MCF 10A (cell line): ENCODE measurements at regions not wholly inside any gene's neighbourhood (a gene's known extent, or its start where the extent isn't known, plus 50 kb on each side); places are given as distances from the start of the nearest gene placed in this dataset.

ENCODE experiments used
- BruUV-seq: library from RNA; stranded (reverse); fragments of 400-500 nt; replicated peaks from 2 replicates; lab custom pipeline; 2021; lab: Mats Ljungman, UMichigan
- CTCF ChIA-PET: fragments of 300-600 bp; sonication (Branson Sonifier 250); formaldehyde crosslinking; extraction: SDS; loops from one replicate; lab custom pipeline; 2021; ENCODE audit warnings: antibody characterized with exemption, inconsistent platforms; lab: Yijun Ruan, JAX
- POLR2A ChIA-PET: fragments of 300-600, 350-650 bp; sonication (Branson Sonifier 250); formaldehyde crosslinking; extraction: SDS; loops from one replicate; lab custom pipeline; 2020; ENCODE audit warnings: antibody characterized with exemption, inconsistent platforms; lab: Yijun Ruan, JAX
- DNase-seq: peaks from one replicate; pipeline ENCODE4 v3.0.0-alpha.2; 2018; ENCODE audit not compliant: unreplicated experiment
- H3K27ac Mint-ChIP-seq: one replicate; pipeline ENCODE4 v1.8.0; 2022; ENCODE audit warnings: mild to moderate bottlenecking, low read depth, mixed read lengths; ENCODE audit not compliant: unreplicated experiment
- H3K27me3 Mint-ChIP-seq: one replicate; pipeline ENCODE4 v1.8.0; 2022; ENCODE audit warnings: mixed read lengths; ENCODE audit not compliant: insufficient read depth, unreplicated experiment
- H3K36me3 Mint-ChIP-seq: one replicate; pipeline ENCODE4 v1.8.0; 2022; ENCODE audit warnings: mild to moderate bottlenecking, moderate library complexity, mixed read lengths; ENCODE audit not compliant: insufficient read depth, unreplicated experiment
- H3K4me1 Mint-ChIP-seq: one replicate; pipeline ENCODE4 v1.8.0; 2022; ENCODE audit warnings: mixed read lengths; ENCODE audit not compliant: insufficient read depth, unreplicated experiment
- H3K4me3 Mint-ChIP-seq: one replicate; pipeline ENCODE4 v1.8.0; 2022; ENCODE audit warnings: mild to moderate bottlenecking, moderate library complexity, mixed read lengths; ENCODE audit not compliant: unreplicated experiment
- H3K9me3 Mint-ChIP-seq: one replicate; pipeline ENCODE4 v1.8.0; 2022; ENCODE audit warnings: mixed read lengths; ENCODE audit not compliant: unreplicated experiment
- intact Hi-C: fragments of 100-400 bp; cut with micrococcal nuclease; formaldehyde crosslinking; loops from 2 replicates; pipeline ENCODE4 v1.14.1; 2022
- TF ChIP-seq, protein P1 (sequence below): fragments of 200-600 bp; IDR thresholded peaks from one replicate; pipeline ENCODE4 v1.8.0; 2022; ENCODE audit warnings: antibody characterized with exemption, mild to moderate bottlenecking; ENCODE audit not compliant: unreplicated experiment

- no peaks in the 10 kb centered on the region for H3K9me3 Mint-ChIP-seq
- no TSS peak for BruUV-seq
- no peak for DNase-seq
- CTCF ChIA-PET, result no interaction called here
- no peaks in the 10 kb centered on the region for H3K36me3 Mint-ChIP-seq
- H3K4me1 Mint-ChIP-seq, result no peaks in the 10 kb centered on the region
- no peaks in the 10 kb centered on the region for H3K27me3 Mint-ChIP-seq
- H3K27ac Mint-ChIP-seq, result no peak overlapping the region
- TF ChIP-seq, protein P1, sequence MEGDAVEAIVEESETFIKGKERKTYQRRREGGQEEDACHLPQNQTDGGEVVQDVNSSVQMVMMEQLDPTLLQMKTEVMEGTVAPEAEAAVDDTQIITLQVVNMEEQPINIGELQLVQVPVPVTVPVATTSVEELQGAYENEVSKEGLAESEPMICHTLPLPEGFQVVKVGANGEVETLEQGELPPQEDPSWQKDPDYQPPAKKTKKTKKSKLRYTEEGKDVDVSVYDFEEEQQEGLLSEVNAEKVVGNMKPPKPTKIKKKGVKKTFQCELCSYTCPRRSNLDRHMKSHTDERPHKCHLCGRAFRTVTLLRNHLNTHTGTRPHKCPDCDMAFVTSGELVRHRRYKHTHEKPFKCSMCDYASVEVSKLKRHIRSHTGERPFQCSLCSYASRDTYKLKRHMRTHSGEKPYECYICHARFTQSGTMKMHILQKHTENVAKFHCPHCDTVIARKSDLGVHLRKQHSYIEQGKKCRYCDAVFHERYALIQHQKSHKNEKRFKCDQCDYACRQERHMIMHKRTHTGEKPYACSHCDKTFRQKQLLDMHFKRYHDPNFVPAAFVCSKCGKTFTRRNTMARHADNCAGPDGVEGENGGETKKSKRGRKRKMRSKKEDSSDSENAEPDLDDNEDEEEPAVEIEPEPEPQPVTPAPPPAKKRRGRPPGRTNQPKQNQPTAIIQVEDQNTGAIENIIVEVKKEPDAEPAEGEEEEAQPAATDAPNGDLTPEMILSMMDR, result no peak
- H3K4me3 Mint-ChIP-seq, result no peak overlapping the region
- intact Hi-C loops, result no loop called here
- POLR2A ChIA-PET, result no interaction called here
Measured at GRCh38 chr3:135699741-135700140, 265.8 kb upstream of the PPP2R3A start.

DNA sequence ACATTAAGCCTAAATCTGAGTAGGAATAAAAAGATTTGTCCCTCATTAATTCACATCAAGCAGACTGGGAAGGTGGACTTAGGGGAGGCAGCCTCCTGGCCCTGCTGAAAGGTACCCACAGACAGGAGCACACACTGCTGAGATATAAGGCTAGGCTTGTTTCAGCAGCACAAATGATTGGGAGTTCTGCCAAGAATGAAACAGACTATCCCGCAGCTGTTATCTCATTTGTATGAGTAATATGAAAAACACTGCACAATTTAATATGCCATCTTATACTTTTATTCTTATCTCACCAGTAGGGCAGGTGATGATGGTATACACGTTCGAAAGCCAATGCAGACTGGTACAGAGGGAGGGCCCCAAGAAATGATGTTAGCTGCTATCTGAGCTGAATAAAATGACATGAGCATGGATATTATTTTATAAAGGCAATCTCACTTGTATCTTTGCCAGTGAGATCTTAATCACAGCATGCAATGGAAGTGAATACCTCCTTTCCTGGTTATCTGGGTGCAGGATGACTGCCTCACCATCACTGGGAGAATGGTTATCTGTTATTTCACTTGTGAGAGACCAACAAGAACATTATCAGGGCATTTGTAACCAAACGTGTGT lies 258.7 kb upstream of the PPP2R3A start:
- Mint-ChIP-seq H3K4me3 (no peak overlapping the region), H3K27me3 (no peaks in the 10 kb centered on the region), H3K36me3 (no peaks in the 10 kb centered on the region), H3K9me3 (peaks cover 7% of the 10 kb centered on the region), H3K27ac (no peak overlapping the region), H3K4me1 (no peaks in the 10 kb centered on the region)
- intact Hi-C loops, result no loop called here
- TF ChIP-seq, protein P1, result no peak
- POLR2A ChIA-PET, result no interaction called here
- DNase-seq, result peak; percentile 13
- CTCF ChIA-PET, result no interaction called here
- BruUV-seq, result no TSS peak

DNA sequence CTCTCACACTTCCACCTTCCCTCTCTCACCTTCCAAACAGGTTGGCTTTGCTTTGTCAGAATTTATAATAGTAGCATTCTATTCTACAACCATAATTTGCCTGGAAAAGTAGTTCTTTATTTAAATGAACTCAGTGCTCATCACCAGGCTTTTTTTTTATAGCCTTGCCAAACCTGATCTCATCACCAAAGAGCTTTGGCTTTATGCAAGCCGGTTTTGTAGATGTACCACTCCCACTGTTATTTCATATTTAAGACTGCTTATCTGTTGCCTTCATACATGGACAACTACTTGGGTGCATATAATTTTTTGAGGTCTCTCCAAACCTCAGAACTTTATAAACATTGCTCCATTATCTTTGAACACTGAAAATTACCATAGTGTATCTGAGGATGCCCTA lies 246.1 kb upstream of the PPP2R3A start:
- Mint-ChIP-seq H3K27me3 (no peaks in the 10 kb centered on the region), H3K4me3 (no peak overlapping the region), H3K9me3 (peaks cover 6% of the 10 kb centered on the region), H3K4me1 (no peaks in the 10 kb centered on the region), H3K27ac (no peak overlapping the region), H3K36me3 (no peaks in the 10 kb centered on the region)
- ChIA-PET CTCF (no interaction called here), POLR2A (no interaction called here)
- no peak for DNase-seq
- TF ChIP-seq, protein P1, result no peak
- no TSS peak for BruUV-seq
- intact Hi-C loops, result no loop called here

DNA sequence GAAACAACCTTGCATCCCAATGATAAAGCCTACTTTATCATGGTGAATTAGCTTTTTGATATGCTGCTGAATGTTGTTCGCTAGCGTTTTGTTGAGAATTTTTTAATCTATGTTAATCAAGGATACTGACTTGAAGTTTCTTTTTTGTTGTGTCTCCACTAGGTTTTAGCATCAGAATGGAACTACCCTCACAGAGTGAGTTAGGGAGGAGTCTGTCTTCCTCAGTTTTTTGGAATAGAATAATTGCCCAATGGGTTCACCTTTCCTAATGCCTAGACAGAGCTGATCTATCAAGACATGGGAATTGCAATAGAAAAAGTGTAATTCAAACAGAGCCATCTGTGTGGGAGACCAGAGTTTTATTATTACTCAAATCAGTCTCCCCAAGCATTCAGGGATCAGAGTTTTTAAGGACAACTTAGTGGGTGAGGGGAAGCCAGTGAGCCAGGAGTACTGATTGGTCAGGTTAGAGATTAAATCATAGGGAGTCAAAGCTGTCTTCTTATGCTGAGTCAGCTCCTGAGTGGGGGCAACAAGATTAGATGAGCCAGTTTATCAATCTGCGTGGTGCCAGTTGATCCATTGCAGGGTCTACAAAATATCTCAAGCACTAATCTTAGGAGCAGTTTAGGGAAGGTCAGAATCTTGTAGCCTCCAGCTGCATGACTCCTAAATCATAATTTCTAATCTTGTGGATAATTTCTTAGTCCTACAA lies 237.4 kb upstream of the PPP2R3A start:
- POLR2A ChIA-PET, result no interaction called here
- peaks cover 19% of the 10 kb centered on the region for H3K9me3 Mint-ChIP-seq

More for the DNA sequence above, 237.4 kb upstream of the PPP2R3A start:
- intact Hi-C loops, result no loop called here
- Mint-ChIP-seq H3K4me3 (no peak overlapping the region), H3K27ac (no peak overlapping the region), H3K4me1 (no peaks in the 10 kb centered on the region), H3K36me3 (no peaks in the 10 kb centered on the region), H3K27me3 (no peaks in the 10 kb centered on the region)
- BruUV-seq, result no TSS peak
- no peak for DNase-seq
- CTCF ChIA-PET, result no interaction called here
- TF ChIP-seq, protein P1, result no peak
